ENCODE measurements at regions not wholly inside any gene's neighbourhood (a gene's known extent, or its start where the extent isn't known, plus 50 kb on each side); places are given as distances from the start of the nearest gene placed in this dataset.

DNA sequence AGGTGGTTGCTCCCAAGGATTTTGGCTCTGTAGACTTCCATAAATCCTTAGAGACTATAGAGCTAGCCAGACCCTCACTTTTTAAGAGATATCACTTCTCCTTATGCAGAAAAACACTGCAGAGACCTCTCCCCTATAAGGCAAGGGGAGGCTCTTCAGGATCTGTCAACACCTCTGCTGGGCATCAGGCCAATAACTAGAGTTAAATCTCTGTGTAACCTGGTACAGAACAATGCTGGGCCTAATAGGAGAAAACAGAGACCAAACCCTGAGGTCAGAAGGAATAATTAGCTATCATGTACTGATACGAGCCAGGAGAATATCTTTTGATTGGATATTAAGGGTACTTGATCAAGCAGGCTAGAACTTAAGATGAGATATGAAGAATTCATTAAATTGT is 358.5 kb downstream of the TBC1D4 start:
- Histone ChIP-seq H3K36me3 (ENCODE audit: control insufficient read depth in 1 of 2, insufficient read depth in 2 of 2, low read length in 2 of 2) (no peaks in the 10 kb centered on the region), H3K4me1 (ENCODE audit: control insufficient read depth in 1 of 2, insufficient read depth in 2 of 2, low read length in 2 of 2) (no peaks in the 10 kb centered on the region), H3K9me3 (ENCODE audit: control insufficient read depth in 1 of 2, low read length in 2 of 2) (no peaks in the 10 kb centered on the region), H3K27me3 (ENCODE audit: low read depth, low read length) (no peaks in the 10 kb centered on the region), H3K27ac (ENCODE audit: low read length) (no peak overlapping the region), H3K4me3 (ENCODE audit: low read depth in 1 of 2, low read length in 2 of 2) (no peak overlapping the region)

DNA sequence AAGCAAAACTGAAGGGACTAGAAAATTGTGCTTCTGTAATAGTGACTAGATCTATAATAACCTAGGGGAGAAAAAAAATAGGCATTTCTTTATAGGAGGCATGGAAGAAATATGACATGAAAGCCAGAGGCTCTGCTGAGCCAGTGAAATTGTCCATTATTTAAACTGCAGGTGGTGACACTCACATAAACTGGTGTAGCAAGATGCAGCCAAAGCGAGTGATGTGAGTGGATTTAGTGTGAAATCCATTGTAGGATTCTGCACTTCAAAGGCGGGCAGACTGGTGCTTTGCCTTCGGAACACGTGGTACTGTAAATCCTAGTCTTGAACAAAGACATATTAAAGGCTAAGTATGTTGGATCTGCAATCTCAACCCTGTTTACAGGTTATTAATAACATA is 361.9 kb downstream of the TBC1D4 start:
- H3K9me3 ChIP-seq (ENCODE audit: control insufficient read depth in 1 of 2, low read length in 2 of 2): no peaks in the 10 kb centered on the region
- no peaks in the 10 kb centered on the region for H3K27me3 ChIP-seq (ENCODE audit: low read depth, low read length)
- no peaks in the 10 kb centered on the region for H3K4me1 ChIP-seq (ENCODE audit: control insufficient read depth in 1 of 2, insufficient read depth in 2 of 2, low read length in 2 of 2)
- H3K4me3 ChIP-seq (ENCODE audit: low read depth in 1 of 2, low read length in 2 of 2): no peak overlapping the region
- no peak overlapping the region for H3K27ac ChIP-seq (ENCODE audit: low read length)
- H3K36me3 ChIP-seq (ENCODE audit: control insufficient read depth in 1 of 2, insufficient read depth in 2 of 2, low read length in 2 of 2): no peaks in the 10 kb centered on the region

DNA sequence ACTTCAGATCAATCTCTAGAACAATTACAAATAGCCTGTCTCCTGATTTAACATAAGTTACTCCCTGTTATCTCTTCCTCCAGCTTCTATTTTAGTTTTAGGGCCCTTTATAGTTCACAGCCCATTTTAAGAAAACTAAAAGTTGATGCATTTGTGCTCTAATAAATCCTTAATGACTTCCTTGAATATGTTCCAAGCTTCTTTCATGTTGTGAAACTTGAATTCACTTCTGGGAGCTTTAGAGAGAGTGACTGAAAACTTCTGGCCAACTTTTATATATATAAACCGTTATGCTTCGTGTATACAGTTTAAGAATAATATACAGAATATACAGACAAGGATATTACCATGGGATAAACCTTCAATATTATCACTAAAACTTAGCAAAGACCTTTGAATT is 366.8 kb downstream of the TBC1D4 start:
- H3K36me3 ChIP-seq (ENCODE audit: control insufficient read depth in 1 of 2, insufficient read depth in 2 of 2, low read length in 2 of 2): no peaks in the 10 kb centered on the region
- peaks cover 0 to 4% of the 10 kb centered on the region in 2 donors for H3K9me3 ChIP-seq (ENCODE audit: control insufficient read depth in 1 of 2, low read length in 2 of 2)
- H3K4me3 ChIP-seq (ENCODE audit: low read depth in 1 of 2, low read length in 2 of 2): no peak overlapping the region
- no peaks in the 10 kb centered on the region for H3K27me3 ChIP-seq (ENCODE audit: low read depth, low read length)
- no peaks in the 10 kb centered on the region for H3K4me1 ChIP-seq (ENCODE audit: control insufficient read depth in 1 of 2, insufficient read depth in 2 of 2, low read length in 2 of 2)
- H3K27ac ChIP-seq (ENCODE audit: low read length): no peak overlapping the region

DNA sequence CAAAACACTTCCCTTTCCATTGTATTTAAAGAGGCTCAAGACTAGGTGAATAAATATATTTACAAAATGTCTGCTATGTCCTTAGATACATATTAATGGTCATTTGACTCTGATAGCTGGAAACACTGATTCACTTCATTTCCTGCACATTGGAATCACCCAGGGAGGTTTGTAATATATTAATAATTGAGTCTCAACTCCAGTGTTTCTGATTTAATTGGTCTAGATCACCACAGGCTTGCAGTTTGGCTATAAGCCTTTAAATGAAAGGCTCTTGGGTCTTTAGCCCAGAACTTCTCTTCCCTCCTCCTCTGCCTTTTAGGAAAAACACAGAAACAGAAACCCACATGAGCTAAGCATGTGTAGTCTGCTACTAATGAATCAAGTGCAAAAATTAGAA is 378.0 kb downstream of the TBC1D4 start:
- H3K36me3 ChIP-seq (ENCODE audit: control insufficient read depth in 1 of 2, insufficient read depth in 2 of 2, low read length in 2 of 2): no peaks in the 10 kb centered on the region
- no peaks in the 10 kb centered on the region for H3K27me3 ChIP-seq (ENCODE audit: low read depth, low read length)
- no peaks in the 10 kb centered on the region for H3K4me1 ChIP-seq (ENCODE audit: control insufficient read depth in 1 of 2, insufficient read depth in 2 of 2, low read length in 2 of 2)
- no peak overlapping the region for H3K4me3 ChIP-seq (ENCODE audit: low read depth in 1 of 2, low read length in 2 of 2)
- H3K27ac ChIP-seq (ENCODE audit: low read length): no peak overlapping the region
- peaks cover 5 to 8% of the 10 kb centered on the region in 2 donors for H3K9me3 ChIP-seq (ENCODE audit: control insufficient read depth in 1 of 2, low read length in 2 of 2)

DNA sequence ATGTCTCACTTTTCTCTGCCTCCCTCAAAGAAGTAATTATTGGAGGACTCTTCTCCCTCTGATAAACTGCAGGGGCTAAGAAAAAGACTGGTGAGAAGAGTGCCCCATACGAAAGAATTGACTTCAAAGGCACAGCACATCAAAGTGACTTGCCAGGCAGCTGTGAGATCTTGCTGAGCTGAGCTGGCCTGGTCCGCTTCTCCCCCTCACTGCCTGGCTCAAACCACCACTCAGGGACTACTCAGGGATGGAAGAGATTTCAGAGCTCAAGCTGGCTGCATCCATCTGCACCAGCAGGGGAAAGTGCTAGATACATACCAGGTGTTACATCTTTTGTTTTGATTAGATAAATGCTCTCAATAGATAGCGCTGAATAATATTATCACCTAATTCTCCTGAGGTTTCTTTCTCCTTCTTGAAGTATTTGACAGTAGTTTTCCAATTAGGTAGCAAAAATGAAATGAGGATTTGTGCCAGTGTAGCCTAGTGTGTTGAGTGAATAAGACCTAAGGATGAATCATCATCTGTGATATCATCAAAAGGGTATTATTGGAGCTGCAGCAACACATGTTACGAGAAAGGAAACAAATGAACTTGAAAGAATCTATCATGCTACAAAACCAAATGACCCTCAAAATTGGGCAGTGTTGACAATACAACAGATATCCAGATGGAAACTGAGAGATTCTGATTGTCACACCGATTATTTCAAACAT is 379.8 kb downstream of the TBC1D4 start:
- H3K9me3 ChIP-seq (ENCODE audit: control insufficient read depth in 1 of 2, low read length in 2 of 2): peaks cover 5 to 8% of the 10 kb centered on the region in 2 donors
- no peaks in the 10 kb centered on the region for H3K27me3 ChIP-seq (ENCODE audit: low read depth, low read length)
- H3K4me3 ChIP-seq (ENCODE audit: low read depth in 1 of 2, low read length in 2 of 2): no peak overlapping the region
- no peaks in the 10 kb centered on the region for H3K36me3 ChIP-seq (ENCODE audit: control insufficient read depth in 1 of 2, insufficient read depth in 2 of 2, low read length in 2 of 2)
- no peaks in the 10 kb centered on the region for H3K4me1 ChIP-seq (ENCODE audit: control insufficient read depth in 1 of 2, insufficient read depth in 2 of 2, low read length in 2 of 2)
- H3K27ac ChIP-seq (ENCODE audit: low read length): no peak overlapping the region

DNA sequence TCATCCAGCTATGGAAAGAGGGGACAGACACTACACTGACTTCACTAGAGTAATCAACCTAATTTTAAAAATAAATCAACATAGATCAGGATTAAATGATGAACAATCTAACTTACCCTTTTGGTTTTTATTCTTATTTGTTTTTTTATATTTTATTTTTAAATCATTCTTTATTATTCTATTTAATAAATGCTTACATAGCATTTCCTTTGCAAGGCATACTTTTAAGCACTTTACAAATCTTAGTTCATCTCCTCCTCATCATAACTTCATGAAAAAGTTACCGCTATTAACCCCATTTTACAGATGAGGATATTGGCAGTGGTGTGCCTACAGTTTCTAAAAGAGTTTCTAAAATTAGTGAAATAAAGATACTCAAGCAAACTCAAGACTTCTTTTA is 380.6 kb downstream of the TBC1D4 start:
- Histone ChIP-seq H3K9me3 (ENCODE audit: control insufficient read depth in 1 of 2, low read length in 2 of 2) (peaks cover 0 to under 1% of the 10 kb centered on the region in 2 donors), H3K27me3 (ENCODE audit: low read depth, low read length) (no peaks in the 10 kb centered on the region), H3K27ac (ENCODE audit: low read length) (no peak overlapping the region), H3K4me3 (ENCODE audit: low read depth in 1 of 2, low read length in 2 of 2) (no peak overlapping the region), H3K36me3 (ENCODE audit: control insufficient read depth in 1 of 2, insufficient read depth in 2 of 2, low read length in 2 of 2) (no peaks in the 10 kb centered on the region), H3K4me1 (ENCODE audit: control insufficient read depth in 1 of 2, insufficient read depth in 2 of 2, low read length in 2 of 2) (no peaks in the 10 kb centered on the region)

DNA sequence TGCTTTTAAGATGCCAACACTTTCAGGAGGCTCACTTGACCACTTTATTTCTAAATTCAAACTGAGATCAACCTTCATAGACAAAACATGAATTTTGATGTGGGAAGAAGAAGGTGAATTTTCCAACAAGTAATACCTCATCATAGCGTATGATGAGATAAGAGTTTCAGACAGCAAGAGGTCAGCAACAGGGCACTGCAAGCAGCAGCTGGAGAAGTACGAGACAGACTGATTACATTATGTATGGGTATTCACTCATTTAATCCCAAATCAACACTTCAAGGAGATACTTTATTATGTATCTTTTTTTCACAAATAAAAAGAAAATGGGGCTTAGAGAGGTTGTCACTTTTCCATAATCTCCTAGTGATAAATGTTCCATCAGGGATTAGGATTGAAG is 389.8 kb downstream of the TBC1D4 start:
- no peak overlapping the region for H3K4me3 ChIP-seq (ENCODE audit: low read depth in 1 of 2, low read length in 2 of 2)
- no peak overlapping the region for H3K27ac ChIP-seq (ENCODE audit: low read length)
- H3K4me1 ChIP-seq (ENCODE audit: control insufficient read depth in 1 of 2, insufficient read depth in 2 of 2, low read length in 2 of 2): no peaks in the 10 kb centered on the region
- no peaks in the 10 kb centered on the region for H3K27me3 ChIP-seq (ENCODE audit: low read depth, low read length)
- H3K9me3 ChIP-seq (ENCODE audit: control insufficient read depth in 1 of 2, low read length in 2 of 2): no peaks in the 10 kb centered on the region
- H3K36me3 ChIP-seq (ENCODE audit: control insufficient read depth in 1 of 2, insufficient read depth in 2 of 2, low read length in 2 of 2): no peaks in the 10 kb centered on the region

DNA sequence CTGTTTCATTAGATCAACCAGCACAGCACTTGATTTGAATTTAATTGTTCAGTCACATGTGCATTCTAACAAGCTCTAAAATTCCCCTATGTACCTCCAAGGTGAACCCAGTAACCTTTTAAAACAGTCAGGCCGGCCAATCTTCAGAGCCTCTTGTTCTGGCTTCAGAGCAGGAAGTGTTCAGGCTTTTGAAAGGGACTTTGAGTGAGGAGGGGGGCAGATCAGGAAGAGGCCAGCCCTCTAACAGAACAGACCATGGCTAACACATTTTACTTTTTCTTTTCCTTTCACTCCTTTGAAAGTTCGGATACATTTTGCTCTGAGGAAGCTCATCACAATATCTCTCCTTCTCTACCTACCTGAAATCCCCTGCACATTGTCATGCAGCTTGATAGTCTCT is 390.3 kb downstream of the TBC1D4 start:
- no peaks in the 10 kb centered on the region for H3K27me3 ChIP-seq (ENCODE audit: low read depth, low read length)
- no peak overlapping the region for H3K27ac ChIP-seq (ENCODE audit: low read length)
- no peak overlapping the region for H3K4me3 ChIP-seq (ENCODE audit: low read depth in 1 of 2, low read length in 2 of 2)
- H3K36me3 ChIP-seq (ENCODE audit: control insufficient read depth in 1 of 2, insufficient read depth in 2 of 2, low read length in 2 of 2): no peaks in the 10 kb centered on the region
- no peaks in the 10 kb centered on the region for H3K9me3 ChIP-seq (ENCODE audit: control insufficient read depth in 1 of 2, low read length in 2 of 2)
- H3K4me1 ChIP-seq (ENCODE audit: control insufficient read depth in 1 of 2, insufficient read depth in 2 of 2, low read length in 2 of 2): no peaks in the 10 kb centered on the region

DNA sequence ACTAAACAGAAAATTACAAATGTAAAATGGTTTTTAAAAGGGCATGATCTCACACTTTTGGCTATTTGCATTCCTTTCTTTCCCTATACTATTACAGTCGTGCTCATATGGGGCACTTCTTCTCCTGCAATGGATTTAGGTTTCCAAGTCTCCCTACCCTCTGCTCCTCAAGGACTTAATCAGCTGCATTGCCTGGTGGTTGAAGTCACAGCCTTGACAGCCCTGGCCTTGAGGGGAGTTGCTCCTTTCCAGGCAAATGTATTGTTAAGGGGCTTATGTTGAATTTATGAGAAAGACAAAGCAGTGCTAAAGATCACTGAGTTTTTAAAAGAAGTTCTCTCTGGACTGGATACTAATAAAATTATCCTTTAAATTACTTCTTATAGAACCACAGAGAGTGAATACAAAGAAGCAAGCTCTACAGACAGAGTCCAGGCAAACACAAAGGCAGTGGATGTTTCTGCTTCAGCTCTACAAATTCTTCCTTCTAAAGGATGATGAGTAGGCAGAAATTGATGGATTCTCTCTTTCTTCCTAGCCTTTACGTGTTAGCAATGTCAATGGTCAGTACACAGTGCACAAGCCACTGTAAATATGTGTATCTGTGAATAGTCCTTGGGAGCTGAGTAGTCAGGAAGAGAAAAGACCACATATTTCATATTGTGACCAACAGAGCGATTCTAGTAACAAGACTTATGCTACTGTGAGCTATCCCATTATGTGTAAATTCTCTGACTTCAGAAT is 390.9 kb downstream of the TBC1D4 start:
- Histone ChIP-seq H3K36me3 (ENCODE audit: control insufficient read depth in 1 of 2, insufficient read depth in 2 of 2, low read length in 2 of 2) (no peaks in the 10 kb centered on the region), H3K9me3 (ENCODE audit: control insufficient read depth in 1 of 2, low read length in 2 of 2) (no peaks in the 10 kb centered on the region), H3K4me3 (ENCODE audit: low read depth in 1 of 2, low read length in 2 of 2) (no peak overlapping the region), H3K27ac (ENCODE audit: low read length) (no peak overlapping the region), H3K4me1 (ENCODE audit: control insufficient read depth in 1 of 2, insufficient read depth in 2 of 2, low read length in 2 of 2) (no peaks in the 10 kb centered on the region), H3K27me3 (ENCODE audit: low read depth, low read length) (no peaks in the 10 kb centered on the region)

DNA sequence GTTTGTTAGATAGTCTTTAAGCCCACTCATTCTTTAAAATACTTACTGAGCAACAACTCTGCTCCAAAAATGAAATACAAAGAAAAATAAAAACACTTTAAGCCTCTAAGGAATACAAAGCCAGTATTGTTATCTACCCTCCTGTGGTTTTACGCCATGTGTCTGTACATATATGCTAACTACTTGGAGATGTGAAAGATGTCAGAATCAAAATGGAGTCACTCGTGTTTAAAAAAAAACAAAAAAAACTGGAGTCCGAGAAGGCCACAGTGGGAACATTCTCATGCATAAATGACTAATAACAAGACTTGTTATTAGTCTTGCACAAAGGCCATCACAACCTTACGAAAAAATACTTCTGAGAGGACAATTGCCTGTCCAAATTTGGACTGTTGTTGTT is 393.1 kb downstream of the TBC1D4 start:
- H3K9me3 ChIP-seq (ENCODE audit: control insufficient read depth in 1 of 2, low read length in 2 of 2): peaks cover 0 to 2% of the 10 kb centered on the region in 2 donors
- no peaks in the 10 kb centered on the region for H3K4me1 ChIP-seq (ENCODE audit: control insufficient read depth in 1 of 2, insufficient read depth in 2 of 2, low read length in 2 of 2)
- no peaks in the 10 kb centered on the region for H3K36me3 ChIP-seq (ENCODE audit: control insufficient read depth in 1 of 2, insufficient read depth in 2 of 2, low read length in 2 of 2)
- no peaks in the 10 kb centered on the region for H3K27me3 ChIP-seq (ENCODE audit: low read depth, low read length)
- no peak overlapping the region for H3K4me3 ChIP-seq (ENCODE audit: low read depth in 1 of 2, low read length in 2 of 2)
- no peak overlapping the region for H3K27ac ChIP-seq (ENCODE audit: low read length)

DNA sequence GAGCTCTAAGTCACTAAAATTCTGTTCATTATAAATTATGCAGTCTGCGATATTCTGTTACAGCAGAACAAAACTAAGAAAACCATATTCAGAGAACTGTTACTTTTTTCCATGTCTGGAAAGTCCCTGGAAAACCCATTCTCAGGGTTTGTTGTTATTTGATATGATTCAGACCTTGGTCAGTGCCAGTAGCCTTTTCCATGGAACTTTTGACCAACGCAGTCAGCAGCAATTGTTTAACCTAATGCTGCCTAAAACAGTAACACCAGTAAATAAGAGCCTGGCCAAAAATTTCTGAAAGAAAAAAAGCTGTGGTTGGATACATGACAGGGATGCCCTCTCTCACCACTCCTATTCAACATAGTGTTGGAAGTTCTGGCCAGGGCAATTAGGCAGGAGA is 402.7 kb downstream of the TBC1D4 start:
- Histone ChIP-seq H3K27me3 (ENCODE audit: low read depth, low read length) (no peaks in the 10 kb centered on the region), H3K9me3 (ENCODE audit: control insufficient read depth in 1 of 2, low read length in 2 of 2) (no peaks in the 10 kb centered on the region), H3K4me3 (ENCODE audit: low read depth in 1 of 2, low read length in 2 of 2) (no peak overlapping the region), H3K36me3 (ENCODE audit: control insufficient read depth in 1 of 2, insufficient read depth in 2 of 2, low read length in 2 of 2) (no peaks in the 10 kb centered on the region), H3K4me1 (ENCODE audit: control insufficient read depth in 1 of 2, insufficient read depth in 2 of 2, low read length in 2 of 2) (no peaks in the 10 kb centered on the region), H3K27ac (ENCODE audit: low read length) (no peak overlapping the region)

DNA sequence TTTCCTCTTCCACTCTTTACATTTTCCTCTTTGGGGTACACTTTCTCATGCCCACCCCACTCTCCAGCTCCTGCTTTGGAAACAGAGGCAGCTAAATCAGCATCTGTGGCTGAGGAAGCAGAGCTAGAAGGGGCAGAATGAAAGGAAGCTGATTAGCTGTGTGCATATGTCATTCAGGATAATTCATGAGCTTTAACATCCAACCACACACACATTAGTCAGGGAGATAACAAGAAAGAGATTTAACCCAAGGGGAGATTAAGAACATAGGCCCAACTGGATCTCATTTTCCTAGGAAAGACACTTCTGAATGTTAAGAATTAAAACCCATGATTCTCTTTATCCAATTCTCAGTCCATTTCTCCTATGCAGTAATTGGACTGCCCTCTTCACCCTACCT is 405.5 kb downstream of the TBC1D4 start:
- Histone ChIP-seq H3K4me1 (ENCODE audit: control insufficient read depth in 1 of 2, insufficient read depth in 2 of 2, low read length in 2 of 2) (no peaks in the 10 kb centered on the region), H3K36me3 (ENCODE audit: control insufficient read depth in 1 of 2, insufficient read depth in 2 of 2, low read length in 2 of 2) (no peaks in the 10 kb centered on the region)

More for the DNA sequence above, 405.5 kb downstream of the TBC1D4 start:
- Histone ChIP-seq H3K27me3 (ENCODE audit: low read depth, low read length) (no peaks in the 10 kb centered on the region), H3K4me3 (ENCODE audit: low read depth in 1 of 2, low read length in 2 of 2) (no peak overlapping the region), H3K27ac (ENCODE audit: low read length) (no peak overlapping the region), H3K9me3 (ENCODE audit: control insufficient read depth in 1 of 2, low read length in 2 of 2) (no peaks in the 10 kb centered on the region)

Measured in muscle layer of duodenum (tissue), 2 donors.